ENCODE measurements at regions not wholly inside any gene's neighbourhood (a gene's known extent, or its start where the extent isn't known, plus 50 kb on each side); places are given as distances from the start of the nearest gene placed in this dataset.

DNA sequence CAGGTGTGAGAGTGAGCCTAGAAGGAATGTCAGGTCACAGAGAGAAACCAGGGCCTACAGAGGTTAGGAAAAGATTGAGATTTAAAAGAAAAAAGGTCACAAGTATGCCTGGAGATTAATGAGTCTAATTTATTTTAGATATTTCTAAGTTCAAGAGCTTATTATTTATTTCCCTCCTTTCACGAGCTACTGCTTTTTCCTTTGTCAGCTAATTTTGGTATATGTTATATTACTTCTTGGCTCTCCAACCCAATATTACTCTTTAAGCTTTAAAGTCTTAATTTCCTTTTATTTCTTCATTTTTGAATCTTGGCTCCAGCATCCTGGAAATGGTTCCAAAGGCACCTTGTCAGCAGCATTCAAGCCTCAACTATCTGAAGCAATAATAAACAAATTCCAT, 109.5 kb upstream of the MIS18BP1 start:
- no peak for DNase-seq (ENCODE audit: low spot score)

- DNase-seq (ENCODE audit: low spot score) = no peak
These were observed 108.7 kb upstream of the MIS18BP1 start for GRCh38 chr14:45361727-45362126.

- DNase-seq (ENCODE audit: low spot score) = no peak
These were observed 106.7 kb upstream of the MIS18BP1 start for GRCh38 chr14:45359746-45360145.

DNA sequence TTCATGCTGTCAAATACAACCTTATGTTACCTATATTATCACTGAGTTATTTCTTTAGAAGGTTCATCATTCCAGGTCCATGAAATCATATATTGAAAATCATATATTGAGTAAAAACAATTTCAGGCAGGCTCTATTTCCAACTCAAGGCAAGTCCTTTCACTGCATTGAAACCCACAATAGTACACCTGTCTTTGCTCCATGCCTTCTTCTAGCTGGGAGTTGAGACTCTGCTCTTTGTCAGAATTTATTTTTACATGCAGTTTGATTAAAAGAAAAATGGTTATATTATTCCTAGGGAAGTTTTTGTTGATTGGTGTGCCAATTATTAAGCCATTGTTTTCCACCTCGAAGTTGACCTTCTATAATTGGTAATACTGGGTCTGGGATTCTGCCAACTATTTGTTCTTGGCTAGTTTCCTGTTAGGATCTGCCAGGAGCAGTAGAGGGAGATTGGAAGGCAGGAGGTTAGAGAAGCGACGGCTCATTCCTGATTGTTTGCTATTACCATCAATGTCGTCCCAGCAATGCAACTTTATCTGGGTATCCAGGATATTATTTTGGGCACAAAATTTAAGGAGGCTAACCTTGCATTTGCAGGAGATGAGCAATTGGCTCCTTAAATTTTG, 79.5 kb upstream of the MIS18BP1 start:
- DNase-seq (ENCODE audit: low spot score) = no peak

DNA sequence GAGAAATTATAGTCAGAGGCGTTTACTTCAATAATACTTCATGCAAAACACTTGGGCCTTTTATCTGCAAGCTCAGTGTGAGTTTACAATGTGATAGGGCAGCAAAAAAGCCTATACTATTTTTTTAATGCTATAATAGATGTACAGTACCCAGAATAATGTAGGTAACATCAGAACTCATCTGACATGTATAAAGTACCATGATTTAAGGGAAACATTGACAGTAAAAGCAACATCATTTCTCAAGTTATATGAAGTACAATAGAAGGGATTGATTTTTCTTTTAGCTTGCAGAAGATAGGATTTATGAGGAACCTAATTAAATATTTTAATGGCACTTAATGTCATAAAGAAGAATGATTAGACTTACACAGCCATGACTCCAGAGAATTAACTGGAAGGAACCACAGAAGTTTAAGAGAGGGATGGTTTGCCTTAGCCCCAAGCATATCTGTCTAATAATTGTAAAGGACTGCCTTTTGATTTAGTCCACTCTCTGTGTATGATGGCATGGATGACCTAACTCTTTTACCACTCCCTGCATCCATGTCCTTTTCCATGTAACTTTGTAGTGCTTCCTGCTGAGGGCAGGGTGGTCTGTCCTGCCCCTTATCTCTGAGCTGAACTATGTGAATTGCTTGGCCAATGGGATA, 55.9 kb upstream of the MIS18BP1 start:
- no peak for DNase-seq (ENCODE audit: low spot score)

Data from hematopoietic multipotent progenitor cell treated with erythropoietin and hydrocortisone succinate and interleukin-3 and kit ligand, for 17 days (in vitro differentiated cells).